C4-2B (cell line): ENCODE measurements at regions not wholly inside any gene's neighbourhood (a gene's known extent, or its start where the extent isn't known, plus 50 kb on each side); places are given as distances from the start of the nearest gene placed in this dataset.

Source experiments
- ZFX ChIP-seq: fragments of 450-650 bp; IDR thresholded peaks from 2 replicates; pipeline ENCODE4 v1.6.1; 2017
- TF ChIP-seq, protein P1 (sequence below): fragments of 450-650 bp; conservative IDR thresholded peaks from 2 replicates; pipeline ENCODE4 v1.5.1; 2017; ENCODE audit warnings: mild to moderate bottlenecking

DNA sequence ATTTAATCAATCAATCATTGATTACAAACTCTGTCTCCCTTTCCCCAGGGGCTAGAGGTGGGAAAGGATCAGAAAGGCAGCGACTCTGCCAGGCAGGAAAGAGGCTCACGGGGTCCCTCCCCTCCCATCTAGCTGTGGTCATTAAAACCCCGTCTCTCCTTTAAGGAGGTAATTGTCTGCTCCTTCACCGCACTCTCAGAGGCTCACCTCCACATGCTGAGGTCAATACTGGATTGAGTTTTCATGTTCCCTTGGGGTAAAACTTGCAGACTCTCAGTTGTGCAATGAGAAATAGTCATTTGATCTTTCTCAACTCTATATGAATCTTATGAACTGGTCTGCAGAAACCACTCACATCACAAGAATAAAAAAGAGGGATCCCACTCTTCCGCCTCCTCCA lies 368.8 kb downstream of the ADRA2A start:
- TF ChIP-seq, protein P1, sequence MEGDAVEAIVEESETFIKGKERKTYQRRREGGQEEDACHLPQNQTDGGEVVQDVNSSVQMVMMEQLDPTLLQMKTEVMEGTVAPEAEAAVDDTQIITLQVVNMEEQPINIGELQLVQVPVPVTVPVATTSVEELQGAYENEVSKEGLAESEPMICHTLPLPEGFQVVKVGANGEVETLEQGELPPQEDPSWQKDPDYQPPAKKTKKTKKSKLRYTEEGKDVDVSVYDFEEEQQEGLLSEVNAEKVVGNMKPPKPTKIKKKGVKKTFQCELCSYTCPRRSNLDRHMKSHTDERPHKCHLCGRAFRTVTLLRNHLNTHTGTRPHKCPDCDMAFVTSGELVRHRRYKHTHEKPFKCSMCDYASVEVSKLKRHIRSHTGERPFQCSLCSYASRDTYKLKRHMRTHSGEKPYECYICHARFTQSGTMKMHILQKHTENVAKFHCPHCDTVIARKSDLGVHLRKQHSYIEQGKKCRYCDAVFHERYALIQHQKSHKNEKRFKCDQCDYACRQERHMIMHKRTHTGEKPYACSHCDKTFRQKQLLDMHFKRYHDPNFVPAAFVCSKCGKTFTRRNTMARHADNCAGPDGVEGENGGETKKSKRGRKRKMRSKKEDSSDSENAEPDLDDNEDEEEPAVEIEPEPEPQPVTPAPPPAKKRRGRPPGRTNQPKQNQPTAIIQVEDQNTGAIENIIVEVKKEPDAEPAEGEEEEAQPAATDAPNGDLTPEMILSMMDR, result no peak
- no peak for TF ChIP-seq ZFX
